NCI-H2081 treated with DMSO at 0.1 percent for 48 hours (cell line): ENCODE measurements at regions not wholly inside any gene's neighbourhood (a gene's known extent, or its start where the extent isn't known, plus 50 kb on each side); places are given as distances from the start of the nearest gene placed in this dataset.

Experiments
- DNase-seq: peaks from one replicate; lab custom pipeline; 2025; lab: John Stamatoyannopoulos, UW

- DNase-seq: no peak
Observed at GRCh38 chr3:153973722-153974265, 147.4 kb upstream of the ARHGEF26 start.

DNA sequence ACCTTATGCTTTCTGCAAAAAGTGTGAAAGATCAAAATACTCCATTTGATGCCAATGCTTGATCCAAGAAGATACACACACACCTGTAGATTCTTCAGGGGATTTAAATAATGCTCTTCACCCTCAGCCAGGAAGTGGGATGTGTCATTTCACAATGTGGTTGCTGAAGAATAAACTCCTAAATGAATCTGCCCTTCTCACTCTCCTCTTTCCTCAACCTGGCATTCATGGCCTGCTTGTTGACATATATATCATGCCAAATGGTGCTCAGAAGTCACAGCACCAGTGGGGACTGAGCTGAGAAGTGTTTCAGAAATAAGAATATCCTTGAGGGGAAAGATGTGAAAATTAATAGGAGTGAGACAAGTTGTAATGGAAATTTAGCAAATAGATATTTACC, 146.6 kb upstream of the ARHGEF26 start:
- DNase-seq: no peak

DNA sequence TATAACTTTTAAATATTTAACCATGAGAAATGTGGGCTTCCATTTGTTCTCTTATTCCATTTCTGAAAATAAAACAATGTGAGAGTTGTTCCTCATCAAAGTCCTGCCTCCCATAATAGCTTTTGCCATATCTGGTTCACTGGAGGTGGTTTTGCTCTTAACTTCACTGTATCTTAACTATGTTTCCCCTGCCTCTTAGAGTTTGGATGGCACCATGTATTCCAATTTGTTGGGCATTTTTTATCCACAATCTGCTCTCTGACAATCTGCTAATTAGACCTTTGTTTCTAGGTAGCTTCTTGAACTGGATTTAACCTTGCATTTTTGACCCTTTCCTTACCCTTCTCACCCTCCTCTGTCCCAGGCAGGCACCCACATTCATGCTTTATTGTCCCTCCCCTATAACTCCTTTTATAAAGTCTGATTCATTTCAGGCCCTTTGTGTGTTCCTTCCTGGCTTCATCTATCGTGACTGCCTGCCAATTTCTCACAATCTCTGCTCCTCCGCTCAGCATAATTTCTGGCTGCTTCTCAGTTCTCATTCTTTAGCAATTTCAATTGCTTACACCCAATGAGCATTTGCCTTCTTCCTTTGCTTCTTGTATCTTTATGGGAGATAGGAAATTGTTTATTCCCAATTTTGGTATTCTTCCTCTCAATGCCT, 144.2 kb upstream of the ARHGEF26 start:
- no peak for DNase-seq

- DNase-seq: no peak
Observed at GRCh38 chr3:153978006-153978405, 143.2 kb upstream of the ARHGEF26 start.

DNA sequence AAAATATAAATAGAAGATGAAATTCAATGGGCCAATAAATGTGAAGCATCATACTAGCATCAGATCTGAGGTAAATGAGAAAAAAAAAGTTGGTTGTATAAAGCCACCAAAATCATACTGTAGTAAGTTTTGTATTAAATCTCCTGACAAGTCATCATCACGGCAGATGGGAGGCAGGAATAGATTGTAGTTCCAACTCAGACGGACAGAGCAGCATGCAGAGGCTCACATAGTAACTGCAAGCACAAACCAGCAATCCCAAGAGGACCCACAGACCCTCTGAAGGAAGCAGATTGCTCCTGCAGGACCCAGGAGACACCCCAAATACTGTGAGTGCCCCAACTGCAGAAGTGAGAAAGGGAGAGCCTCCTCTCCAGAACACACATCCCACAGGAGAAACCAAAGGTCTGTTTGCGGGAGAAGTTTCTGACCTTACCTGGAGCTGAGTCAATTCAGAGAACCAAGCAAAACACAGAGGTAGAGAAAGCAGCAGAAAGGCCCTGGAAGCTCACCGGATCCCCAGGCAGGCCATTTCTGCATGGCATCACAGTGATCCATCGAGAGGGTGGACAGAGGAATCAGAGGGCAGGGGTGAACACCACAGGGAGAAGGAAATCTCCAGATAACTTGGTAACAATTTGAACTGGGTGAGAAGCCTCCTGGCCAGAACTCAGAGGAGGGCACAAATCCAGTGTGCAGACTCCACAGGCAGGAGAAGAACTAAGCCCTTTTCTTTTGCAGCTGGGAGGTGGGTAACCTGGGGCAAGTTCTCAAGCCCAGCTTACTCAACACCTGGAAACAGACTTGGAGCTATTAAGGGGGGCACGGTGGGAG, 141.6 kb upstream of the ARHGEF26 start:
- DNase-seq: no peak

DNA sequence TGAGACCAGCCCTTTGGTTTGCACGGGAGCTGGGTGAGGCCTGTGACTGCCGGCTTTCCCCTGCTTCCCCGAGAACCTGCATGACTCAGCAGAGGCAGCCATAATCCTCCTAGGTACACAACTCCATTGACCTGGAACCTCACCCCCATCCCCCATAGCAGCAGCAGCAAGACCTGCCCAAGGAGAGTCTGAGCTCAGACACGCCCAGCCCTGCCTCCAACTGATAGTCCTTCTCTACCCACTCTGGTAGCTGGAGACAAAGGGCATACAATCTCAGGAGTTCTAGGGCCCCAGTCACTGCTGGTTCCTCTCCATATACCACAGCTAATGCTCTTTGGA, 141.0 kb upstream of the ARHGEF26 start:
- DNase-seq: no peak

- peak; percentile 3 for DNase-seq
Observed at GRCh38 chr3:153997364-153997763, 123.8 kb upstream of the ARHGEF26 start.

GRCh38 chr3:154003649-154004048, 117.5 kb upstream of the ARHGEF26 start:
- DNase-seq: no peak

- no peak for DNase-seq
Observed at GRCh38 chr3:154011036-154011435, 110.2 kb upstream of the ARHGEF26 start.

- DNase-seq: no peak
Observed at GRCh38 chr3:154013736-154014135, 107.5 kb upstream of the ARHGEF26 start.

DNA sequence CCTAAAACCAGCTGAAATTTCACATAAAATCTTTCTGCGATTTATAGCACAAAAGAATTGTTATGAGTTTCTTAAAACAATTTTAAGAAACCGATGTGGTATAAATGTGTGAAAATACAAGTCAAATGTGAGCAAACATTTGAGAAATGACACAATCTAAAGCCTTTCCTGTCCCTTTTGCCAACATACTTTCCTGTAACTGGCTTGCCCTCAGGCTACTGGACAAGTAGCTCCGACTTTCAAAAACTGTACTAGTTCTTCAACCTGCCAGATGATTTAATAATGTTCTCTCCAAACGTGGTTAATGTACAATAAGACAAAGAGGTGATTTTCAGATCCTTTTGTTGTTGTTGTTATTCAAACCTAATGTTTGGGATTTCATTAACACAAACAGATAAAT, 105.9 kb upstream of the ARHGEF26 start:
- no peak for DNase-seq

DNA sequence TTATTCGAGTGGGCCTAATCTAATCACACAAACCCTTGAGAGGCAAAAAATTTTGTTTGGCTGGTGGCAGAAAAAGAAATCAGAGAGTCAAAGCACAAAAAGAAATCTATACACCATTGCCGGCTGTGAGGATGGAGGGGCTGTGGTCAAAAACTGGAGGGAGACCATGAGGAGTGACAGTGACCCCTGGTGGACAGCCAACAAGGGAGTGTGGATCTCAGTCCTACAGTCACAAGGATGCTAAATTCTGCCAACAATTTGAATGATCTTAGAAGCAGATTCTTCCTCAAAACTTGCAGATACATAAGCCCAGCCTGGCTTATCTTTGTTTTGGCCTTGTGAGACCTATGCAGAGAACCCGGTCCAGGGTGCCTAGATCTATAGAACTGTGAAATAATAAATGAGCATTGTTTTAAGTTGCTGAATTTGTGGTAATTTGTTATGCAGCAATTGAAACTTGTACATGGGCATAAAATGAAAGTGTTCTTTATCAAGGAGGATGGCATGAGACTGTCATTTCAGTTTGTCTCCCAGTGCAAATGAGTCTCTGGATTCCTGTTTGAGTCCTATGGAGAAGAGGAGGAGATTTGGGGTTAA, 103.0 kb upstream of the ARHGEF26 start:
- no peak for DNase-seq

DNA sequence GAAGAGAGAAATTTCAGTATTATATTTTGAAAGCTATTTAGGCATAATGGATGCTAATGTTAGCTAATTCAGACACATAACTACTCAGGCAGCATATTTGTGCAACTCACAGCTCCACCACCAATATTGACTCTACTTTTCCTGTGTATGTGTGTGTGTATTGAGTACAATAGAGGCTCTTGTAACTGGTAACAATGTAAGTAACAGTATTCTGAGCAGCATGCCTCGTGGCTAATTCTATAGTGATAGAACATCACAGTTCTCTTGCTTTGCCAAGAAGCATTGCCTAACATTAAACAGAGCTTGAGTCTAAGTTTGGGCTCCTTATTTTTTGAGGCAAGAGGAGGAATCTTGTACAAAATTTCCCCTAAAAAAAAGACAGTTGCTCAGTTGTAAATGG, 98.6 kb upstream of the ARHGEF26 start:
- DNase-seq: no peak

- no peak for DNase-seq
Observed at GRCh38 chr3:154023148-154023547, 98.0 kb upstream of the ARHGEF26 start.

DNA sequence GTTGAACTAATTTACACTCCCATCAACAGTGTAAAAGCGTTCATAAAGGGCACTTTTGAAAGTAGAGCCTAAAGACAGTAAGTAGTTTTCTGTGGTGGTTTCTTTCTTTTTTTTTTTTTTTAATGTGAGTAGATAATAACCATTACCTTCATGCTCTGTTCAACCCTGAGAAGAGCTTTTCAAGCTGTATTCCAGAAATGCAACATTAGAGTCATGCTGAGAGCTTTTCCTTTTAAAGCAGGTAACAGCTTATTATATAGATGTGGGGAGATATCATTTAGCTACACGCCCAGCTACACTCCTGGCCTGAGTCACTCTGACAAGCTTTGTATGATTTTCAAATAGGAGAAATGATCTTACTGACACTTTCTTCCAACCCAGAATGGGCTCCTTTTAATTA, 96.2 kb upstream of the ARHGEF26 start:
- no peak for DNase-seq

DNA sequence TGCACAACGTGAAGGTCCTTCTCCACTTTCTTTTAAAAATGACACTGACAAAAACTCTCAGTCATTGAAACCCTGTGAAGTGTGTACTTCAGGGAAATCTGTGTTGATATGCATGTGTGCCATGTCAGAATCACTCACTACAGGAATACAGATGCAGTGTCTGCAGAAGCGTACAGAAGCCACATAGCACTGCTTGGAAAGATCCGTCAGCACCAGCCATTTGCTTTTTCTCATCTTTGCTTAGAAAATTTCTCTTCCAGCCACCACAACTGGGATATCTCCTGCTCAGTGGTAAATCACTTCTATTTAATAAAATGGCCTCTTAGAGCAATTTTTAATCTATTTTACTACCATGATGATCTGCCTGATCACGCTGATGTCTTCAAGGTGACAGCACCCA, 91.3 kb upstream of the ARHGEF26 start:
- DNase-seq: no peak

- no peak for DNase-seq
Observed at GRCh38 chr3:154034797-154035330, 86.3 kb upstream of the ARHGEF26 start.

DNA sequence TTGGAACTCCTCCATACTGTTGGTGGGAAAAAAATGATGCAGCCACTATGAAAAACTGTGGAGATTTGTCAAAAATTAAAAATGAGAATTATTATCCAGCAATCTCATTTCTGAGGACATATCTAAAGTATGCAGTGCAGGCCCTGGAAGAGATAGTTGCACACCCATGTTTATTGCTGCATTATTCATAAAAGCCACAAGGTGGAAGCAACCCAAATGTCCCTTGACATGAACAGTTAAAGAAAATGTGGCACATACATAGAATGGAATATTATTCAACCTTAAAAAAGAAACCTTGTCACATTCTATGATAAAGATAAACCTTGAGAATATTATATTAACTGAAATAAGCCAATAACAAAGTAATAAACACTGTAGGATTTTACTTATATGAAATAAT, 80.9 kb upstream of the ARHGEF26 start:
- DNase-seq: no peak

DNA sequence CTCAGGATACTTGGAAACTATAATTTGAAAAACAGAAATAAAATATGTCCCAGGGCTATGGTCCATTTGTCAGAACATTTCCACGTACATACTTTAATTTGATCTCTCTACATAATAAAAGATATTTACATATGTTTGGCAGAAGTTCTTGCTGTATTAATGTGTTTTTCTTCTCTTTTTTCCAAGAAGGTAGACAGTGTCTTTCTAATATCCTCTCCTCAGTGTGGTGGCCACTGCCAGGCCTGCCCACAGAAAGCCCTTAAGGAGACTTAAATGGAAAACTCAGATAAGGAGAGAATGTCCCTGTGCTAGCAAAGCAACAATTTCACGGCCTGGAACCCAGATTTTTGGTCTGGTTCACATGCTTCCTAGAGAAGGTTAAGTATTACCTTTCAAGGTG, 76.5 kb upstream of the ARHGEF26 start:
- no peak for DNase-seq

DNA sequence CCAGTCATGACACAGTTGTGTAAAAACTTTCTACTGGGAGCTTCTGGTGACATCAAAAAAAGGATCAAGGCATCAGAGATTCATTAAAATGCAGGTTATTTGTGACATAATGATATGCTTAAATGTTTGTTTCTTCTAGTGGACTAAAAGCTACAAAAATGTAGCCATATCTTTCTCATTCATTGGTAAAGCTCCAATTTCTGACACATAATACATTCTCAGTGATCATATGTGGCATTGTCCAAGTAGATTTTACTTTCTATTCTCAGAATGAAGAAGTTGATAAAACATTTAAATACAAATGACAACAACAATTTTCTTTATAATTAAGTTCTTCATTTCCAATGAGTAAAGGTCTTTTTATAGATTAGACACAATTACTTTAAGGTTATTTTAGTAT, 71.0 kb upstream of the ARHGEF26 start:
- DNase-seq: no peak

GRCh38 chr3:154050766-154051165, 70.4 kb upstream of the ARHGEF26 start:
- no peak for DNase-seq

GRCh38 chr3:154059833-154060232, 61.4 kb upstream of the ARHGEF26 start:
- DNase-seq: no peak
